DOHH2 (cell line): ENCODE measurements at regions not wholly inside any gene's neighbourhood (a gene's known extent, or its start where the extent isn't known, plus 50 kb on each side); places are given as distances from the start of the nearest gene placed in this dataset.

ENCODE experiments used
- H3F3A ChIP-seq: fragments of 200-600 bp; sonication (generic), shearing (Covaris generic); 2 replicates; pipeline ENCODE4 v1.6.0; 2016; ENCODE audit warnings: antibody characterized with exemption, mild to moderate bottlenecking; ENCODE audit not compliant: control insufficient read depth, insufficient read depth
- H3K27ac ChIP-seq: fragments of 200-600 bp; sonication (generic); 2 replicates; pipeline ENCODE4 v1.5.1; 2014; ENCODE audit warnings: low read depth, mild to moderate bottlenecking, low read length, moderate library complexity
- H3K27me3 ChIP-seq: fragments of 200-600 bp; sonication (generic); 2 replicates; pipeline ENCODE4 v1.6.1; 2014; ENCODE audit warnings: mild to moderate bottlenecking, low read length, mixed read lengths; ENCODE audit not compliant: control insufficient read depth
- H3K36me3 ChIP-seq: fragments of 200-600 bp; sonication (generic); 2 replicates; pipeline ENCODE4 v1.6.1; 2014; ENCODE audit warnings: mild to moderate bottlenecking, low read length, moderate library complexity, mixed read lengths; ENCODE audit not compliant: control insufficient read depth
- H3K4me1 ChIP-seq: fragments of 200-600 bp; sonication (generic); 2 replicates; pipeline ENCODE4 v1.6.1; 2014; ENCODE audit warnings: mild to moderate bottlenecking, low read length, mixed read lengths; ENCODE audit not compliant: control insufficient read depth
- H3K4me2 ChIP-seq: fragments of 200-600 bp; sonication (generic); 2 replicates; pipeline ENCODE4 v1.6.0; 2014; ENCODE audit warnings: mild to moderate bottlenecking, low read length, moderate library complexity
- H3K4me3 ChIP-seq: fragments of 200-600 bp; sonication (generic); 2 replicates; pipeline ENCODE4 v1.5.1; 2014; ENCODE audit warnings: mild to moderate bottlenecking, low read length, mixed read lengths
- H3K79me2 ChIP-seq: fragments of 200-600 bp; sonication (generic); 2 replicates; pipeline ENCODE4 v1.6.1; 2014; ENCODE audit warnings: mild to moderate bottlenecking, low read length, mixed read lengths; ENCODE audit not compliant: control insufficient read depth
- H3K9me2 ChIP-seq: fragments of 200-600 bp; sonication (generic); replicated peaks from 2 replicates; pipeline ENCODE4 v1.6.1; 2014; ENCODE audit warnings: mild to moderate bottlenecking, low read length, mixed read lengths; ENCODE audit not compliant: control insufficient read depth
- H3K9me3 ChIP-seq: fragments of 200-600 bp; sonication (generic); 2 replicates; pipeline ENCODE4 v1.6.1; 2014; ENCODE audit warnings: antibody characterized with exemption, low read length, mixed read lengths; ENCODE audit not compliant: control insufficient read depth, insufficient read depth
- H4K20me1 ChIP-seq: fragments of 200-600 bp; sonication (generic); 2 replicates; pipeline ENCODE4 v1.6.0; 2014; ENCODE audit warnings: low read depth, mild to moderate bottlenecking, antibody characterized with exemption, low read length, moderate library complexity; ENCODE audit not compliant: control insufficient read depth, insufficient read depth
- EZH2phosphoT487 ChIP-seq: fragments of 200-600 bp; sonication (generic); IDR thresholded peaks from 2 replicates; pipeline ENCODE4 v1.6.1; 2017; ENCODE audit warnings: borderline replicate concordance, mild to moderate bottlenecking, antibody characterized with exemption, low read length, moderate library complexity, mixed read lengths
- TF ChIP-seq, protein P1 (sequence below): fragments of 200-600 bp; sonication (generic); IDR thresholded peaks from one replicate; pipeline ENCODE4 v1.5.1; 2014; ENCODE audit warnings: antibody characterized with exemption, mild to moderate bottlenecking, low read depth, low read length; ENCODE audit not compliant: poor library complexity, severe bottlenecking

DNA sequence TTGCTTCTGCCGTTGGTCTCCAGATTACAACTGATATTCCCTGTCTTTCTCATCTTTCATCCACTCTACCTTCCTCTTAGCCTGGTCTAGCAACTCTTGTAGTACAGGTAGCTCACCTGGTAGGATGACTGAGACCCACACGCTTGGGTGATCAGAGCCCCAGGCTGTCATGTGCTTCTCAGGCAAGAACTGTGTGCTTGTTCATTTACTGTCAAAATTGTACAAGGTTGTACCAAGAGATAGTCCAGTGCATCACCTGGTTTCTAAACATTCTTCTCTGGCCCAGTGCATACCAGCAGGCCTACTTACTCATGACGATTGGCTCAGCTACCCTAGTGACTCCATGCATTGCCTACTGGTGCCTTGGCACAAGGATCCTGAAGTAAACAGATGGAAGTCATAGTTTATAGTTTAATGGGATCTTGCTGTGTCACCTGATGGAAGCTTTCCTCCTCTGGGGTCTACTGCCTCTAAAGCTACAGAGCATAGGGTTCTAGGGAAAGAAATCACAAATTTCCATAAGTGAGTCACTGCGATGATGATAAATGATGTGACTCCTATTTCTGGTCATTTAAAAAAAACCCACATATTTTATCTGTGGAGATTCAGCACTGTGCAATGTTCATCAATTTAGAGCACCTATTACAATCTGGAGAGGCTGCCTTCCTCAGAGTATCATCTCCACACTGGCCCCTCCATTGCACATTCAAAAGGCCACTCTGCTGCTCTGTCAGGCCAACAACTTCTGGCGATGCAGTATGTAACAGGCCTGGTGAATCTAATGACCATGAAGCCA, 481.8 kb upstream of the MEIS1 start:
- Histone ChIP-seq H3K9me3 (no peaks in the 10 kb centered on the region), H3K27ac (no peak overlapping the region), H3K4me1 (no peaks in the 10 kb centered on the region), H3F3A (no peaks in the 10 kb centered on the region), H3K36me3 (no peaks in the 10 kb centered on the region), H4K20me1 (no peaks in the 10 kb centered on the region), H3K27me3 (no peaks in the 10 kb centered on the region), H3K4me2 (no peak overlapping the region), H3K4me3 (no peak overlapping the region), H3K79me2 (no peaks in the 10 kb centered on the region), H3K9me2 (no peaks in the 10 kb centered on the region)
- TF ChIP-seq, protein P1, sequence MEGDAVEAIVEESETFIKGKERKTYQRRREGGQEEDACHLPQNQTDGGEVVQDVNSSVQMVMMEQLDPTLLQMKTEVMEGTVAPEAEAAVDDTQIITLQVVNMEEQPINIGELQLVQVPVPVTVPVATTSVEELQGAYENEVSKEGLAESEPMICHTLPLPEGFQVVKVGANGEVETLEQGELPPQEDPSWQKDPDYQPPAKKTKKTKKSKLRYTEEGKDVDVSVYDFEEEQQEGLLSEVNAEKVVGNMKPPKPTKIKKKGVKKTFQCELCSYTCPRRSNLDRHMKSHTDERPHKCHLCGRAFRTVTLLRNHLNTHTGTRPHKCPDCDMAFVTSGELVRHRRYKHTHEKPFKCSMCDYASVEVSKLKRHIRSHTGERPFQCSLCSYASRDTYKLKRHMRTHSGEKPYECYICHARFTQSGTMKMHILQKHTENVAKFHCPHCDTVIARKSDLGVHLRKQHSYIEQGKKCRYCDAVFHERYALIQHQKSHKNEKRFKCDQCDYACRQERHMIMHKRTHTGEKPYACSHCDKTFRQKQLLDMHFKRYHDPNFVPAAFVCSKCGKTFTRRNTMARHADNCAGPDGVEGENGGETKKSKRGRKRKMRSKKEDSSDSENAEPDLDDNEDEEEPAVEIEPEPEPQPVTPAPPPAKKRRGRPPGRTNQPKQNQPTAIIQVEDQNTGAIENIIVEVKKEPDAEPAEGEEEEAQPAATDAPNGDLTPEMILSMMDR, result no peak
- TF ChIP-seq EZH2phosphoT487, result no peak

GRCh38 chr2:65944213-65944612, 490.7 kb upstream of the MEIS1 start:
- no peaks in the 10 kb centered on the region for H3K9me2 ChIP-seq
- no peak for TF ChIP-seq EZH2phosphoT487
- TF ChIP-seq, protein P1, result no peak
- H3K4me1 ChIP-seq, result no peaks in the 10 kb centered on the region
- H3K4me2 ChIP-seq, result no peak overlapping the region
- H4K20me1 ChIP-seq, result no peaks in the 10 kb centered on the region
- no peaks in the 10 kb centered on the region for H3F3A ChIP-seq
- H3K36me3 ChIP-seq, result no peaks in the 10 kb centered on the region
- H3K27me3 ChIP-seq, result no peaks in the 10 kb centered on the region
- no peak overlapping the region for H3K4me3 ChIP-seq
- H3K79me2 ChIP-seq, result no peaks in the 10 kb centered on the region
- peaks cover 4% of the 10 kb centered on the region; the same call in 1 of the 2 replicates for H3K9me3 ChIP-seq
- no peak overlapping the region for H3K27ac ChIP-seq

DNA sequence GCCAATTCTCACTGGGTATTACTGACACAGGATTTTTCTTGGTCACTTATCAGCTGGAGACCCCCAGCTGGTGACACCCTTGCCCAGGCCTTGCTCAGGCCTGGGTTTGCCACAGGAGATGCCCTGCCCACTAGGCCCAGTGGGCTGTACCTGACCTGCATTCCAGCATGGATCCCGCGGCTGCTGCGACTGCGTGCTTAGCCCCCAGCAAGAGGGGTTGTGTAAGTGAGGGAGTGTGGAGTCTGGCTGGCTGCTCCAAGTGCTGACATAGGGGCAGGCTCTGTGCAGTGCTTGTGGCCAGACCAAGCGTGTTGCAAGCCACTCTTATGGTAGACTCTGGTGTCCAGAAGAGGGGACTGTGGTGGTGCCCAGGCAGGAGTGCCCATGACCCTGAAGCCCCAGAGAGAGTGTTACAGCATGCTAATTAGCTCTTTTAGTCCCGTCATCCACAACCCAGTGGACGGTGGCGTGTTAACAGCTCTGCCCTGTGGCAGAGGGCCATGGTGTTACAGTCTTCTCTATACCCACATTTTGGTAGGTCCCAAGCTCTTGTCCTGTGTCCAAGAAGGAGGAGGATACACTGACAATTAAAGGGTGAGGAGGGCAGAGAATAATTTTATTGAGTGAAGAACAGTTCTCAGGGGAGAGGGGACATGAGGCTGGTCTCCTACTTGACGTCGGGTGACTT, 491.7 kb upstream of the MEIS1 start:
- no peaks in the 10 kb centered on the region for H3K27me3 ChIP-seq
- peaks cover 4% of the 10 kb centered on the region; the same call in 1 of the 2 replicates for H3K9me3 ChIP-seq
- no peaks in the 10 kb centered on the region for H4K20me1 ChIP-seq
- no peak overlapping the region for H3K4me2 ChIP-seq
- H3K4me3 ChIP-seq, result no peak overlapping the region
- TF ChIP-seq, protein P1, result no peak
- no peak for TF ChIP-seq EZH2phosphoT487
- H3K4me1 ChIP-seq, result no peaks in the 10 kb centered on the region
- no peak overlapping the region for H3K27ac ChIP-seq
- H3F3A ChIP-seq, result no peaks in the 10 kb centered on the region
- no peaks in the 10 kb centered on the region for H3K9me2 ChIP-seq
- no peaks in the 10 kb centered on the region for H3K79me2 ChIP-seq
- no peaks in the 10 kb centered on the region for H3K36me3 ChIP-seq
